HG03135 (cell line): ENCODE measurements at regions not wholly inside any gene's neighbourhood (a gene's known extent, or its start where the extent isn't known, plus 50 kb on each side); places are given as distances from the start of the nearest gene placed in this dataset.

Experiments used
- ATAC-seq: cut with Tn5 transposase; IDR thresholded peaks from one replicate; pipeline ENCODE4 v1.9.1; 2021; ENCODE audit warnings: mild to moderate bottlenecking, moderate library complexity; ENCODE audit not compliant: unreplicated experiment

DNA sequence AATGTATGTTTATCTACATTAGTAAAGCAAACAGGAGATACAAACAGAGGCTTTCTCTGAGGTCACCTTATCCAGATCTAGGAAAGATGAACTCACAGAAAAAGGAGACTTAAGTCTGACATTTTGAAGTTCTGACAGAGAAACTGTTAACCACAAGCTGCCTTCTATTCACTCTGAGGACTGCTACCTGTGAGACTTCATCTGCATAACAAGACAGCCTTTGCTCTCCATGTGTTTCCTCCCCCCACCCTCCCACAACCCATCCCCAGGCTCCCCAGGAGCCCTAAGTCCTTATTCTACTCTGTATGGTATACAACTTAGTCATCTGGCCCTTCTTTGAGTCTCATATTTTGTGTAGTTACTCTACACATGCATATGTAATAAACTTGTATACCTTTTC is 699.0 kb downstream of the FGF9 start:
- ATAC-seq, result no peak

DNA sequence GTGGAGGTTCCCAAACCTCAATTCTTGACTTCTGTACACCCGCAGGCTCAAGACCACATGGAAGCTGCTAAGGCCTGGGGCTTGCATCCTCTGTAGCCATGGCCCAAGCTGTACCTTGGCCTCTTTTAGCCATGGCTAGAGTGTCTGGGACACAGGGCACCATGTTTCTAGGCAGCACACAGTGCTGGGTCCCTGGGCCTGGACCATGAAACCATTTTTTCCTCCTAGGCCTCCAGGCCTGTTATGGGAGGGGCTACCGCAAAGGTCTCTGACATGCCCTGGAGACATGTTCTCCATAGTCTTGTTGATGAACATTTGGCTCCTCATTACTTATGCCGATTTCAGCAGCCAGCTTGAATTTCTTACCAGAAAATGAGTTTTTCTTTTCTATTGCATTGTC is 701.4 kb downstream of the FGF9 start:
- no peak for ATAC-seq

DNA sequence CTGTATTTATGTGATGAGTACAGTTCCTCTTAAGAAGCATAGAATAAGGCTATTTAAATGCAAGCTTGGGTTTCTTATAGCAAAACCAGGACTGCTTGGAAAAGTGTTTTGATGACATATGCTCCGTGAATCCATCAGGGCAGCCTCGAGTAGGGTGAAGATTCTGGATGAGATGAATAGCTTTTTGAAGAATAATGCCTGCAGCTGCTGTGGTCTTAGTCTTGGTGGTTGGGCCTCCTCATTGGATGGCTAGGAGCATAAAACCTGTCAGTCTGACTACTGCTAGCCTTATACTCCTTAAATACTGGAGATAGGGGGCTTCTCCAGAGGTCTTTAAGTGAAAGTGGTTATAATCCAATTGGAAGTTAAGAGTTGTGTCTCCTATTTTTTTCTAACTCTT is 704.3 kb downstream of the FGF9 start:
- ATAC-seq, result no peak

DNA sequence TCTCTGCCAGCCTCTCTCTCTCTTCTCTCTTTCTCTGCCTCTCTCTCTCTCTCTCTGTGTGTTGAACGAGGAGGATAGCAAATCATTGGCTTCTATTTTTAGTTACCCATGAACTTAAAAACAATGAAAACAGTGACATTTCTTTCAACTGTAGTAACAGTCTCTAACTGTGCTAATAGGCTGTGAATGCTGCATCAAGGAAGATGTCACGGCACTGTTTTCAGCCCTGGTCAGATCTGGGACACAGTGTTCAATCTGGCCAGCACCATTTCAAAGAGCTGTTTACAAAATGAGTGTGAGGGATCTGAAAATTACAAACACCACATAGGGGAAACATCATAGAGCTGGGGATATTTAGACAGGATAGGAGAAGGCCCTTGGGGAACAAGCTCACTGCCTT is 717.0 kb downstream of the FGF9 start:
- no peak for ATAC-seq

DNA sequence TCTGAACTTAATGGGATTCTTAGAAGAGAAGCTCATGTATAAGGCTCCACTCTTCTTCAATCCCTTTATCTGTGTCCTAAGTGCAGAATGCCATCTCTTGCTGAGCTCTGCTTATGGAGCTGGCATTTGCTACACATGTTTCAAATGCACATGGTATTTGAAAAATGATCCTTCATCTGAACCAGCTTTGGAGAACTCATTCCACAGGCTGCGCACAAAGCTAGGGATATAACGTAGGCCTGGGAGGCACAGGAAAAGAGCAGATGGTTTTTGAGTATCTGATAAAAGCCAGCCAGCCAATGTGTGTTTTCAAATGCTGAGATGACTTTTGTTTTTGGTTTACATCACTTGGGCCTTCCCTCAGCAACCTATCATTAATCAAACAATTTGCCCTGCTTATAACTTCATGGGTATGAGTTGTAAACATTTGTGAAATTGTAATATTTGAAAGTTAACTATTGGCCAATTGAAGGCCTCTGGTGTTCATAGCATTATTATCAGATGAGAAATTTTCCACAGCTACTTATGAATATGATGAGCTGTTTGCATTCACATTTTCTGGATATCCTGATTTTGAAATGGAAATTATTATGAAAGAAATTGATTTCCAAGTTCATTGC is 729.0 kb downstream of the FGF9 start:
- ATAC-seq, result no peak

DNA sequence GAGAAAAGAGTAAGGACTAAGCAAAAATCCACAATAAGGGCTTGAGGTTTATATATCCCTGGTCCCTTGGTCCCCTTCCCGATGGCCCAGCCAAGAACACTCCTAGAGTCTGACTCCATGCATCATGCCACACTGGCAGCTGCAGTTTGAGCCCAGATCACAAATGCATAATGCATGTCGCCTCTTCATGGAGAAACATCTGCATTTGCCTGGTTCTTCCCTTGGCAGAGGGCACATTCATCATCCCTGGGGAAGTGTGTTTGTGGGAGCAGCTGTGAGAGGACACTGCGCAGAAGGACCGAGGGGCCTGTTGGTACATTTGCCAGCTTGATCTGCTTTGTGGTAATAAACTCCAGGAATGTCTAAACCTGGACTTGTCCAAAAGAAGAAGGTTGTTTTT is 731.8 kb downstream of the FGF9 start:
- no peak for ATAC-seq

DNA sequence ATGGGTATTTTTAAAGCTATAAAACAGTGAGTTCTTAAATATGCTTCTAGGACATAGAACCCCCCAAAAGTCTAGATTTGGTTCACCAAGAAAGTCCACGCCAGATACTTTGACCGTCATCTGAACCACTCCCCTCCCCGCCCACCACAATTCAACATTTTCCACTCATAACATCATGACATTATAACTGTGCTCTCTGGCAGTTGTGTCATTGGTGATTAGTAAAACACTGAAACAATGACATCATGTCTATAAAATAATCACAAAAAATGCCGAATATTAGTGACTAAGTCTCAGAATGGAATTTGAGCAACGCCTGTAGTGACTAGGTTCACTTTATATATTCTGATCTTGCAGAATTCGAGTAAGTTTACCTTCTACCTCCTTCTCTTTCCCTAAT is 732.3 kb downstream of the FGF9 start:
- ATAC-seq, result no peak

DNA sequence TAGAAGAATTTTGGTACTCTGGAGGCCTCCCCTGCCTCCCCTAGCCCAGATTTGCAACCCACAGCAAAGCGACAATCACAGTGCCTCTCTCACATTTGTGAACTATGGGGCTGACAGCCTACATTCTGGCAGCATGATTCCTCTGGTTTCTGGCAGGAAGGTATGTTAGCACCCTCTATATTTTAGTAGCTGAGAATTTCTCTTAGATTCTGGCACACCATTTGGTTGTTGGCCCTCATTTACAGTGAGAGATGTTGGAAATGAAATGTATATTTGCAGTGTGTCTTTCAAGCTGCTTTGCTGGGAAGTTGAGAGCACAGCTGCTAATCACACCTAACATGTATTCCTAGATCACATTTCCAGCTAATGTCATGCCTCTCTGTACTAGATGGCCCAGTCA is 735.0 kb downstream of the FGF9 start:
- ATAC-seq, result no peak

DNA sequence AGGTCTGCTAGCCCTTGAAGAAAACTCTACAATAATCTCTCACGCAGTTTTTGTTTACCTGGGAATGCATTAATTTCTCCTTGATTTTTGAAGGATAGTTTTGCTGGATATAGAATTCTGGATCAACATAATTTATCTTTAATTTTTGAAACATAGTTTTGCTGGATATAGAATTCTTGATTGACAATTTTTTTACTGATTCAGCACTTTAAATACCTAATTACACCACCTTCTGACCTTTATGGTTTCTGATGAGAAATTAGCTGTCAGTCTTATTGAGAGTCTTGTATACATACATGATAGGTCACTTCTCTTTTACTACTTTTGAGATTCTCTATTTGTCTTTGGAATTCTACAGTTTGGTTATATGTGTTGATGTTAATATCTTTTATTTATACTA is 741.6 kb downstream of the FGF9 start:
- ATAC-seq, result no peak

DNA sequence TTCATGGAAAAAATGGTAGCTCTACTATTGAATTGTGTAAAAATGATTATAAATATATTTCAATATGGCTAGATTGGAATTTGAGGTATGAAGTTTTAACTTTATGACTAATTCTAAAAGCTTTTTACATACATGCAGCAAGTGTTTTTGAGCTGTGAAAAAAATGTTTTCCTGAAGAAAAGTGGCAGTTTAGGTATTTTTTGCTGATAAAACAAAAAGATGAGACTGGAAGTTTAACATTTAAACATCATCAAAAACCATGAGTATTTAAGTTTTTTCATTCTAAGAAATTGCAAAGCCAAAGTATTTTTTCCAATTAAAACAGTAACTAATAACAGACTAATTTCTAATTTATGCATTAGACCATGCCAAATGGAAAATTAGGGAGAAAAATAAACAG is 751.1 kb downstream of the FGF9 start:
- ATAC-seq, result no peak

DNA sequence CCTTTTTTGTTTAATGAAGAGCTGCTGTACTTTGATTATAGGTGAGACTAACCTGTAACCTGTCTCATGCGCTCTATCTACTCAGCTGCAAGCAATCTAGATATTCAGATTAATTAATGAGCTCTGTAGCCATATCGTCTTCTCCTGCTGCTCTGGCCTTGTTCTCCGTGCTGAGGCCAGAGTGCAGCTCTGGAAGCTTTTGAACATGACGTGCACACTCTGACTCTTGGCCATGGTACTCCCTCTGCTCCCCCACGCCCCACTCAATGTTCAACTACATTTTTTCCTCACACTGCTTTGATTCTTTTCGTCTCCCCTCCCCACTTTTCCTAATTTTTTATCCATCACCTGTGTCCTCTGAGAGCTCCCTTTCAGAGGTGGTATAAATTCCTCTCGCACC is 751.8 kb downstream of the FGF9 start:
- ATAC-seq, result no peak

DNA sequence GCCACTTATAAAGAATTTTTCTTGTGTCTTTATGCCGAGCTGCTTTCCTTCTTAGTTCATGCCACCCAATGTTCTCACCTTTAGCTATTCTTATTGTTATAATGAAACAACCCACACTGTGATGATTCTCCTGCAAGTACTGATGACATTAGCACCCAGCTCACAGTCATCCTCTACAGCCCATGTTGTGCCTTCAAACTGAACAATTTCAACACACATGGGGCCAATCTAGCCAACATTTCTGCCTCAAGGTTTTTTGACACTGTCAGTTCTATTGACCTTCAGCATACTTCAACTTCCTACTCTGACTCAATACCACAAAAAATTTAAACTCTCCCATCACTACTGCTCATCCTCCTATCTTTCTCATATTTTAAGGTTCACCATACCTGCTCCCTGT is 752.4 kb downstream of the FGF9 start:
- ATAC-seq, result no peak

DNA sequence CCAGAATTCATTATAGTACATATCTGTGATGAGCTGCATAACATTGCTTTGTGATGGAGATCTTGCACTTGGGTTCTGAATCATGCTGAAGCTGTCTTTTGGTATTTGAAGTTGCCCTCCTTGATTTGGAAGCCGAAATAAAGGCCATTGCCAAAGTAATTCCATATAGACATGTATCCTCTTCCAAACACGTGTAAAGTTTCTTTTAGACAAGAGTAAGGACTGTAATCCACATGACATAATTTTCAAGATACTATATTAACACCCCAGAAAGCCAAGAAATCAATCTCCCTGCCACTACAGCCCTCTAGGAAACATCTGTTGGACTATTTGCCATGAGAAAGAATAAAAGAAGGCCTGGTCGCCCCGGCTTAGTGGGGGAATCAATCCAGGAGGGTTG is 754.2 kb downstream of the FGF9 start:
- no peak for ATAC-seq

DNA sequence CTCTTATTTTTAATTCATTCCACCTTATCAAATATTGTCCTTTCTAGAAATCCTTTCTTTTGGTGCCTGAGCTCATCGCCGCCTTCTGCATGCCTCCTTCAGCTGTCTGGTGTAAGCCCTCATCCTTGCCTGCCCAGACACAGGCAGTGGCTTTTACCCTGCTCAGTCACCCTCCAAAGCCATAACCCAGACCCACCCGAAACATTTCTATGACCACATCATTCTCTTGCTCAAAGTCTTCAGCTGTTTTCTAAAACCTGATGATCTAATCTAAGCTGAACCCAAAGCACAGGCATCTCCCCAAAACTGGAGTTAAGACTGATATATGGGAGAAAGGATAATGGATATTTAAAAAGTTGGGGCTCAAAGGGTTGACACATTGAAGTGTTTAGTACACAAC is 753.7 kb upstream of the SGCG start:
- ATAC-seq, result no peak

DNA sequence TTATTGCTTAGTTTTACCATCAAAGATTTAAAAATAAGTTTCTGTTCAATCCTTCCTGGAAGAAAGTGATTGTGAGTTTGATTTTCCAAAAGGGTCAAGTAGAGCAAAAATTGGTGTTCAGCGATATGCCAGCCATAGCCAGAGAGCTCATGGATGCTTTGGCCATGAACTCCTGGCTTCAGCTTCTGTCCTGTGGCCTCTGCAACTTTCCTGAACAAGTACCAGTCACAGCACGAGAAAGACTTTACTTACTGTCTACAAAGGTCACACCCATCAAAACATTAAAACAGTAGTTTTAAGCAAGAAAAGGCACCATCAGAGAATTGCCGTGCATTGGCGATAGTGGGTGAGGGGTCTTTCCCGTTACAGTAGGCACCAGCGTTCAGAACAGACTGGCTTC is 753.0 kb upstream of the SGCG start:
- no peak for ATAC-seq

DNA sequence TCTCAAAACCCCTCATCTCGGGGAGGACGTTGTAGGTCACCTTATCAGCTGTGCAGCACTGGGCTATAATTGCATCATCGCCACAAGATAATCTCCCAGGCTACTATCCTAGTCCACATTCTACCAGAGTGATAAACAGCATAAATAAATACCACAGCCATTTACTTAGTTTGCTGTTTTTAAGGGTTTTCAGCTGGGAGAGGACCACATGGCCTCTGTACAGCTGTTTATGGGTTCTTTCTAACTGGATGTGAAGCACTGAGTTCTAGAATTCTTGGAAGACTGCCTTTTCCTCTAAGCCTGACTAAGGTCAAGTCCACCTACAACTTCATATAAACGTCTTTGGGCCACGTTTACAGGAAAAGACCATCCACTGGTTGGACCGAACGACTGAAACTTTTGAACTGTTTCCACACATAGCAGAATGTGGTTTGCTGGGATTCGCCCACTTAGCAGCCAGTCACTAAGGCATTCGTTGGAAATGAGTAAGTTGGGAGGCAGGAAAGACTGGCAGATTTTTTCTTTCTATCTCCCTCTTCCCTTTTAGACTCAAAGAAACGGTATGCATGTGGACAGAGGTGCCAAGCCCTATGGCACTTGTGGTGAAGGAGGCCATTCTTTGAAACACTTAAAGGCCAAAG is 752.5 kb upstream of the SGCG start:
- ATAC-seq, result no peak

DNA sequence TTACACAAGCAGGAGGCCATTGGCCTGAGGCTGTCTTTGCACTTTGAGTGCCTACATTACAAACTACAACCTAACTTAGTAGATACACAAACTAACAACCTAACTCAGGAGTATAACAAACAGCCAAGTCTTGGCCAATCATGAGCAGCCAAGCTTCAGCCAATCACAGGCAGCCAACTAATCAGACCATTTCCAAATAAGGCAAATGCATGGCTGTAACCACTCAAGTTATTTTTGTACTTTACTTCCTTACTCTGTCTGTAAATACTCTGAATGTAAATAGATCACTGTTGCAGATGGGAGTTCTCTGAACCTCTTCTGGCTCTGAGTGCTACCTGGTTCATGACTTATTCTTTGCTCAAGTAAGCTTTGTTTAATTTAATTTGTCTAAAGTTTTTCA is 748.1 kb upstream of the SGCG start:
- no peak for ATAC-seq

DNA sequence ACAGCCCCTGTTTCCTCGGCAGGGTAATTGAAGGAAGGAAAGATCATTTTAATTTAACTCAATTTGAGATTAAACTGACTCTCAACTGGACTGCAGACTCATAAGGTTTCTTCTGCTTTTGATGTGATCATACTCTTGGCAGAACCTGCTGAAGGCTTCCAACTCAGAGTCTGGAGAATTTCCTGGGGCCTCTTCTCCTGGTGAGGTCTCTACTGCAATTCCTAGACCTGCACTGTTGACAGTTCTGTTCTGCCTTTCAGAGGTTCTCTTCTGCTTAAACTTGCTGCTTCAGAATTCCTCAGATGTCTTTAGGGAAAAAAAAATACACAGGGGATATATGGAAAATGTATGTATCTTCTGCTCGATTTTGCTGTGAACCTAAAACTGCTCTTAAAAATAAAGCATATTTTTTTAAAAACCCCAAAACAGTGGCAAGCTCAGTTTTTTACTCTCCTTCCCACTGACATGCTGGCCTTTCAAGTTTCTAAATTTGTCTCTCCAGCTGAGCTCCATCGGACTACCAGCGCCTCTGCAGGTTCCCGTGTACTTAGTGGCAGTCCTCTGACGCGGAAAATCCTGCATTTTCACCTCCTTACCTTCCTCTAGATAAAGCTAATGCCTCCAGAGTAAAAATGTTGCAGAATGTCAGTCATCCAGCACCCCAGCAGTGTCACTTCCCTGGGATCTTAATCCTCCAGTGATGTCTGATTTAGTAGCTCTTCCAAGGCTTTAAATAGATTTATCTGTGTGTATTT is 733.5 kb upstream of the SGCG start:
- no peak for ATAC-seq

DNA sequence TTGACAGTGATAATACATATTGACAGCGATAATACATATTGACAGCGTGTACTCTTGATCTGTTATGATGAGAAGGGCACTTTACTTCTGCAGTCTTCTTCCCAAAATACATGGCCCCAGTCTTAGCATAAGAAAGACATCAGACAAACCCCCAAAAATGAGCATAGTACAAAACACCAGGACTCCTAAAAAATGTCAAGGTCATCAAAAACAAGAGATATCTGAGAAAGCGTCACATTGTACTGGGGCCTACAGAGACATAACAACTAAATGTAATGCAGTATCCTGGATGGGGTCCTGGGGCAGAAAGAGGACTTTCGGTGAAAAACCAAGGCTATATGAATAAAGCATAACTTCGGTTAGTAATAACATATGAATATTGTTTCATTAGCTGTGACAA is 731.5 kb upstream of the SGCG start:
- ATAC-seq, result no peak

DNA sequence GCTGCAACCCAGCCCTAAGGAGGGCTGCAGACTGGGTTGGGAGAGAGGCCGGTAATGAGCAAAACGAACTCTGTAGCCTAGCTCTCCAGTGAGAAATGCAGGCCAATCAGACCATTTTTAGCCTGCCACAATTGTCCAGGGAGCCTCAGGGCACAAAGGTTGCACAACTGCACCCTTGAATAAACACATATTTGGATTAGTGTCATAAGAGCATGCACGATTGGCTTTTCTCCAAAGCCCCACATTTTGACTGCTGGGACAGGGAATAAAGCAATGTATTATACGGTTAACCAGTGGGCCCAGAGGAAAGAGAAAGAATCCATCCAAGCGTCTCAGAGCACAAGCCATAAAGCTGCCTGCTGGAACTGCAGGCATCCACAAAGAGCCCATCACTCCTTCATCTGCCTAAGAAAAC is 729.4 kb upstream of the SGCG start:
- ATAC-seq, result no peak

DNA sequence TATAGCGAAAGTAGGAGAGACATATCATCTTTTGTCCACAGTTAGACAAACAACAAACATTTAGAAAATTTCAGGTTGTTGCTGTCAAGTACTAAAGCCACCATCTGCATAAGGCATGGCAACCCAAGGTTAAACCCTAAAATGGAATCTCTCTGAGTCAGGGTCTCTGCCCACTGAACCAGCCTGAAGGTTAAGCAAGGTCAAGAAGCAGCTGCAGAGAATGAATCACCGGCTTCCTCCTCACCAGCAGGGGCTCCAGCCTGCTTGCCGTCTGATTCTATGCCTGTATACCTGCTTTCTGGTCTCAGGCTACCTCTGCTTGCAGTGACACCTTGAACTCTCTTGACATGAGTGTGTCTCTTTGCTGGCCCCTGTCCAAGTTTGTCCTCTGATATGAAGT is 726.2 kb upstream of the SGCG start:
- no peak for ATAC-seq

DNA sequence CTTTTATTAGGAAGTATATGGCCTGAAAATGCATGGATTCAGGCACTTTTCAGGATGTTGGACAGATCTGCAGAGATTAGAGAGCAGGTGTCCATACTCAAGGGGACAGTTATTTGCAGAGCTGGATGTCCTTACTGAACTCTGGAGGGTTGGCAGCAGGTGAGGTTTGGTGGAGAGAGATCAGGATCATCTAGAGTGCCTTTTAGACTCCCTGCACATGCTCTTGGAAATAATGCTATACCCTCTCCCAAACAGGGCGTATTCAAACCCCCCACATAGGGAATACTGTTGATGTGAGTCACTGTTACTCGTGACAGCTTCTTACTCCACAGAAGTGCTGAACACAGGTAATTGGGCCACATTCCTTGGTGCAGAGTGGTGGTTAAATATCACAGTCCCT is 725.7 kb upstream of the SGCG start:
- ATAC-seq, result no peak
